Adrenal gland (tissue), 9 donors: ENCODE measurements at regions not wholly inside any gene's neighbourhood (a gene's known extent, or its start where the extent isn't known, plus 50 kb on each side); places are given as distances from the start of the nearest gene placed in this dataset.

ENCODE experiments used
- DNase-seq, 7 donors: peaks; one replicate each; pipeline ENCODE4 v3.0.0-alpha.2; 2019 to 2020
- H3K27ac ChIP-seq, 5 donors: fragments of 200-600 bp; sonication (generic) in 4 of 5; 1 replicate in 3 of 5; 2 replicates in 2 of 5; pipeline versions ENCODE4 v1.5.1 to v1.8.0; 2016 to 2020; ENCODE audit warnings: mild to moderate bottlenecking in 1 of 5
- H3K27me3 ChIP-seq: fragments of 200-600 bp; 2 replicates; pipeline ENCODE4 v1.8.0; 2021
- H3K36me3 ChIP-seq, 2 donors: fragments of 200-600 bp; replicated peaks in 1 of 2; 1 replicate in 1 of 2; 2 replicates in 1 of 2; pipeline versions ENCODE4 v1.5.1 to v1.8.0; 2018 to 2022
- H3K4me1 ChIP-seq, 2 donors: fragments of 200-600 bp; replicated peaks in 1 of 2; 1 replicate in 1 of 2; 2 replicates in 1 of 2; pipeline versions ENCODE4 v1.5.1 to v1.8.0; 2018 to 2021
- H3K4me3 ChIP-seq, 4 donors: fragments of 200-600 bp; sonication (generic) in 3 of 4; one replicate each; pipeline ENCODE4 v1.5.1; 2016 to 2018
- H3K9me3 ChIP-seq, 3 donors: fragments of 200-600 bp; sonication (generic) in 1 of 3; replicated peaks in 1 of 3; 1 replicate in 2 of 3; 2 replicates in 1 of 3; pipeline versions ENCODE4 v1.5.1 to v1.8.0; 2016 to 2021
- CTCF ChIP-seq, 6 experiments: fragments of 450-650 bp in 4 of 6; fragments of 200-600 bp in 2 of 6; sonication (generic) in 1 of 6; IDR thresholded peaks; 1 replicate in 5 of 6; 2 replicates in 1 of 6; pipeline versions ENCODE4 v1.5.1 to v1.8.0; 2016 to 2021; ENCODE audit warnings: antibody characterized with exemption in 6 of 6, mild to moderate bottlenecking in 2 of 6, moderate library complexity in 1 of 6
- POLR2A ChIP-seq, 2 donors: fragments of 450-650 bp; IDR thresholded peaks; one replicate each; pipeline ENCODE4 v1.6.1; 2017; ENCODE audit warnings: antibody characterized with exemption in 2 of 2, mild to moderate bottlenecking in 2 of 2, moderate library complexity in 1 of 2
- WGBS, 4 donors: extraction: QIAGEN DNeasy Blood & Tissue Kit in 2 of 4; methylation state at CpG; one replicate each; pipeline versions ENCODE4 v1.1.5 to v1.1.7; 2013 to 2017; 5-methylcytosine and 5-hydroxymethylcytosine counted together
- intact Hi-C, 2 donors: fragments of 100-400 bp; cut with DNase I; formaldehyde crosslinking; loops; one replicate each; pipeline versions ENCODE4 v1.14.1 to v1.15.0; 2022 to 2023
- donor health status: healthy with polysubstance abuse.
- donor health status: Bipolar disorder and iron deficiency.
- donor health status: DM: yes; HTN: yes; CAD: no.
- donor health status: DM: no; HTN: no; CAD: no.
- donor health status: DM: no; HTN: no; CAD: no.

GRCh38 chr14:34065236-34065635, 114.4 kb upstream of the EGLN3 start:
- no peak for DNase-seq
- TF ChIP-seq CTCF (IDR thresholded peaks at IDR 0.05) (no peak), POLR2A (IDR thresholded peaks at IDR 0.05) (no peak)
- WGBS, 4 donors, result 83 to 90% (median 87%) methylated on average over 3 to 4 of the region's 4 CpGs
- H3K4me3 ChIP-seq, result no peak overlapping the region
- H3K4me1 ChIP-seq, result no peaks in the 10 kb centered on the region
- no peaks in the 10 kb centered on the region for H3K9me3 ChIP-seq
- H3K27me3 ChIP-seq, result no peaks in the 10 kb centered on the region
- no peaks in the 10 kb centered on the region for H3K36me3 ChIP-seq
- no peak overlapping the region for H3K27ac ChIP-seq
- intact Hi-C loops, result no loop called here

- Histone ChIP-seq H3K4me1 (peaks cover 3 to 6% of the 10 kb centered on the region in 2 donors), H3K27ac (no peak overlapping the region), H3K9me3 (no peaks in the 10 kb centered on the region), H3K36me3 (no peaks in the 10 kb centered on the region), H3K27me3 (no peaks in the 10 kb centered on the region), H3K4me3 (no peak overlapping the region)
- intact Hi-C loops, result no loop called here
- TF ChIP-seq CTCF (IDR thresholded peaks at IDR 0.05), result no peak
- 33 to 68% (median 60%) methylated on average over 3 to 4 of the region's 4 CpGs for WGBS, 4 donors
- peak in 1 of 7 donors; percentile 5 for DNase-seq
Observed at GRCh38 chr14:34064349-34064748, 113.5 kb upstream of the EGLN3 start.

- peaks cover 5 to 7% of the 10 kb centered on the region in 2 donors for H3K4me1 ChIP-seq
- DNase-seq, result no peak
- intact Hi-C loops, result no loop called here
- no peak overlapping the region for H3K27ac ChIP-seq
- WGBS, 4 donors, result 60 to 65% (median 61%) methylated on average over 7 to 9 of the region's 9 CpGs
- no peaks in the 10 kb centered on the region for H3K36me3 ChIP-seq
- H3K9me3 ChIP-seq, result no peaks in the 10 kb centered on the region
- TF ChIP-seq POLR2A (IDR thresholded peaks at IDR 0.05) (no peak), CTCF (IDR thresholded peaks at IDR 0.05) (no peak)
- H3K27me3 ChIP-seq, result no peaks in the 10 kb centered on the region
- no peak overlapping the region for H3K4me3 ChIP-seq
Observed at GRCh38 chr14:34063470-34064164, 112.7 kb upstream of the EGLN3 start.

- no peaks in the 10 kb centered on the region for H3K36me3 ChIP-seq
- H3K27me3 ChIP-seq, result no peaks in the 10 kb centered on the region
- TF ChIP-seq CTCF (IDR thresholded peaks at IDR 0.05), result no peak
- no peak for TF ChIP-seq POLR2A (IDR thresholded peaks at IDR 0.05)
- no peak for DNase-seq
- peaks cover 5 to 7% of the 10 kb centered on the region in 2 donors for H3K4me1 ChIP-seq
- 38 to 80% (median 51%) methylated on average over 1 of the region's 1 CpG for WGBS, 4 donors
- H3K9me3 ChIP-seq, result no peaks in the 10 kb centered on the region
- intact Hi-C loops, result no loop called here
- no peak overlapping the region for H3K27ac ChIP-seq
- H3K4me3 ChIP-seq, result no peak overlapping the region
Observed at GRCh38 chr14:34063042-34063441, 112.2 kb upstream of the EGLN3 start.
